Central memory CD4-positive, alpha-beta T cell (primary cell): ENCODE measurements at regions not wholly inside any gene's neighbourhood (a gene's known extent, or its start where the extent isn't known, plus 50 kb on each side); places are given as distances from the start of the nearest gene placed in this dataset.
"Not testable (repeated sequence)": the region's sequence is repeated elsewhere in the genome, so short reads cannot be mapped to it uniquely, and the experiment has no call there.

Source experiments
- DNase-seq: peaks from one replicate; pipeline ENCODE4 v3.0.0; 2022

DNA sequence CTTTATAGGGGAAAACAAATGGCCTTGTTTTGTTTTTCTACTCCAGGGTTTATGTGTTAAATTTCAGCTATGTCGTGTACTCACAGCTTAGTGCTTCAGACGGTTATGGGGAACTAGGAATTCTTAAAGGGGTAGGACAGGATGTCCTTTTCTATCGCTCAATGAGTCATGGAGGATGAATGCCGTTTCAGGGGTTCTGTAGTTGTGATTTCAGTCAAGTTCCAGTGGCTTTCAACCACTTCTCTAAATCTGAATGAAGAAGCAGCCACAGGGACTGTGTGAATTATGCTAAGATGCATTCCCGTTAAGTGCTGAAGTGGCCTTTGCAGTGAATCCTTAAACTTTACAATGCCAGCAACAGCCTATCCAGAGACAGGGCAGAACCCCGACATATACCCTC, 1231.7 kb upstream of the ZEB2 start:
- DNase-seq: no peak

- DNase-seq: no peak
Measured at GRCh38 chr2:145751155-145751554, 1231.2 kb upstream of the ZEB2 start.

GRCh38 chr2:145750612-145751011, 1230.7 kb upstream of the ZEB2 start:
- DNase-seq: no peak

GRCh38 chr2:145750144-145750543, 1230.2 kb upstream of the ZEB2 start:
- DNase-seq: no peak

GRCh38 chr2:145749556-145749955, 1229.6 kb upstream of the ZEB2 start:
- no peak for DNase-seq

GRCh38 chr2:145748927-145749326, 1229.0 kb upstream of the ZEB2 start:
- DNase-seq: no peak

DNA sequence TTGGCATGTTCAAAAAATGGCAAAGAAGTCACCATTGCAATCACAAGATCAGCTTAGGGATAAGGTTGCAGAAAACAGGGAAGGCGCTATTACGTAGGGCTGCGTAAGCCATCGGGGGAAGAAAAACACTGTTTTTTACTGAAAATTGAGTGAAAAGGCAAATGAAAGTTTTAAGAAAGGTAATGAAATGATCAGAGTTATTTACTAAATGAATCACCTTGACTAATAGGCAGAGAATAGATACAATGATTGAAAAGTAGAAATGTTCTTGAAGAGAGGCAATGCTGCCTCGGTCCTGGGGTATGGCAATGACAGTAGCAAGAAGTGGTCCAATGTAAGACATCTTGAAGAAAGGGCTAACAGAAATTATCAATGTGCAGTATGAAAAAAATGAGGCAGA, 1227.8 kb upstream of the ZEB2 start:
- DNase-seq: no peak

- not testable (repeated sequence) for DNase-seq
Measured at GRCh38 chr2:145745387-145745721, 1225.4 kb upstream of the ZEB2 start.

GRCh38 chr2:145744541-145745386, 1224.8 kb upstream of the ZEB2 start:
- no peak for DNase-seq

GRCh38 chr2:145743011-145743410, 1223.1 kb upstream of the ZEB2 start:
- DNase-seq: no peak

GRCh38 chr2:145741636-145742035, 1221.7 kb upstream of the ZEB2 start:
- no peak for DNase-seq

DNA sequence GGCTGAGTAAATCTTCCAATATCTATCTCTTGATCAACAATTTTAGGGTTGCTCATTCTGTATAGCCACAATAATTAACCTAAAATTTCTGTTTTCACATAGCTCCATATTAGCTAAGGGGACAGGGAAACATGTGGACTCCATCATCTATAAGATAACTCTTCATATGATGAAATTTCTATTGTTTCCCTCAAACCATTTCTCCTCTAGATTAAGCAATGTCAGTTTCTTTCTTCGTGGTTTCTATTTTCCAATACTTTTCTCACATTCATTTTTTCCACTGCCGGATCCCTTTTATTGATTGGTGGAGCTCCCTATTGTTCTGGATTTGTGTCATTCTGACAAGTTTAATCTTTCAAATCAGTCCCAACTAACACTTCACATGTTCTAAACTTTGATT, 1221.3 kb upstream of the ZEB2 start:
- DNase-seq: no peak

DNA sequence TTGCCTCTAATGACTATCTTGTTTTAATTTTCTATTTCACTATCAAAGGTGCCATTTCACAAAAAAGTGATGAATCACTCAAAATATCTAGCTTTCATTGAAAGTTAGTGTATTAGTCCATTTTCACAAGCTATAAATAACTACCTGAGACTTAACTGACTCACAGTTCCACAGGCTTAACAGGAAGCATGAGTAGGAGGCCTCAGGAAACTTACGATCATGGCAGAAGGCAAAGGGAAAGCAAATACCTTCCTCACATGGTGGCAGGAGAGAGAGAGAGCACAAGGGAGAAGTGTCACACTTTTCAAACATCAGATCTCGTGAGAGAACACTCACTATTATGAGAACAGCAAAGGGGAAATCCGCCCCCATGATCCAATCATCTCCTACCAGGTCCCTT, 1220.4 kb upstream of the ZEB2 start:
- no peak for DNase-seq

DNA sequence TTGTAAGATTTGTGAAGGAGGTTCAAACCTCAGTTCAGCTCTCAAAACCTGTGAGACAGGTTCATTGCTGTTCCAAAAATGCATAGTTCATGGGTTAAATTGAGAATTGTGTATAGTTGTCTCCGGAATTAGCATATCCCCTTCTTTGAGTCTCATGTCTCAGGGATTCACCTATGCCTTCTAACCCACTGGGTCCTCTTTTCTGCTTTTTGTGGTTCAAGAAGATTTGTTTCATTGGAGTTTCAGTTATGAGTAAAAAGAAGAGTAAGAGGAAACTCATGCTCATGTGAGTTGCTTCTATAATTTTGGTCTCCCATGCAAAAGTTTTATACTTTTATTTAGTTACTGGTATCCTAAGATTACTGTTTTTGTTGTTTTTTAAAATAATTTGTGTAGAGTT, 1219.8 kb upstream of the ZEB2 start:
- DNase-seq: no peak

DNA sequence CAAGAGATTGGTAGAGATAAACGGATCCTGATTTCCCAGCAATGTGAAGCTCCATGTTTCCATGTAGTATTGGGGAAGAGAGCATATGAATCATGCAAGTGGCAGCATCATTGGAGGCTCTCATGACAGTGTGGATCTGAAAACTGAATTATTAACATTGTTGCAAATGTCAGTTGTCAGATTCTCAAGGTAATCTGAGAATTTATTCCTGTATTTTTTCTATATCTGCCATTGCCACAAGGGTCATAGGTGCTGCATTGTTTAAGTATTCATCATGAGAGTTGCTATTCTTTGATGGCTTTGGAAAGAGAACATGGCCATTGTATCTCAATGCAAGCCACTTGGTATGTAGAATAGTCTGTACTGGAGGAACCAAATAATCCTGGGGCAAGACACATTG, 1217.0 kb upstream of the ZEB2 start:
- no peak for DNase-seq

DNA sequence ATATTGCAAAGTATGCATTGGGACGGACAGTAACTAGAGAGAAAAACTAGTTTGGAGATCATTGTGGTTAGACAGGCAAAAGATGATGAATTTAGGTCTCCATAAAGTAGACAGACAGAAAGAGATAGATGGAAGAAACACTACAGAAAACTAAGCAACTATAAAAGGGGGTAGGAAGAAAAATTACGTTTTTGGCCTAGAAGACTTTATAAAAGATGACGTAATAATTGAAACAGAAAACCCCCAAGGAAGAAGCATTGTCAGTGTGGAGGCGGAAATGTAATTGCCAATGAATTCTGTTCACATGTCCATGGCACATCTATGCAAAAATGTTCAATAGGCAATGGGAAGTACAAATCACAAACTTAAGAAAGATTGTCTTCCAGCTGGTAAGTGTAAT, 1211.5 kb upstream of the ZEB2 start:
- DNase-seq: no peak

DNA sequence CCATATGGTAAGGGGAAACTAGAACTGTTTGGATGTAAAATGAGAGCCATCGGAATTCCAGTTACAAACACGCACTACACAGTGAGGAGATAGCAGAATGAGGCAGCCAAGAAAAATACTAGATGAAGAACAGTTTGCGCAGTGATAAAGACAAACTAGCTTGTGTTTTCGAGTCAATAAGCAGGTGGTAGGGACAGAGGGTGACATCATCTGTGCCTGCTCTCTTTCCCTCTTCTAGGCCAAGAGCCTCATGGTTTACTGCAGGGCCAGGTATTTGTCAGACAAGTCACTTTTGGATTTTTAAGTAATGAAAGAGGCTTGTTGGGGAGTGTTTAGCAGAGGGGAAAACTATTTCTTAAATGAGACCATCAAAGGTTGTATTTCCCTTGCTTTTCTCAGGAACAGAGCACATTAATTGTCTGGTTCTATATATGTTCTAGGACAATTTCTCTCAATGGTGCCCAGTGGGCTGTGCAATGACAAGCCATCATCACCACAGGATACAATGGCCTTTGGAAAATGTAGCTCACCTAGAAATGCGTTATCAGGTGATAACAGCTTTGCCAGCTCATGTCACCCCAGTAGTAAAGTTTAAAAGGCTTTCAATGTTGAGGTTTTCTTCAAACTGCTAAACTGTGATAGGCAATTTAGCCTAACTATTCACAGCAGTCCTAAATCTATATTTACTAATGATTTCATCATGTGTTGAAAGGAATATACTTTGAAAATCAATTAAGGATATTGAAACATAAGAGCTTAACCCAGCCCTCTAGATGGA, 1210.3 kb upstream of the ZEB2 start:
- no peak for DNase-seq

DNA sequence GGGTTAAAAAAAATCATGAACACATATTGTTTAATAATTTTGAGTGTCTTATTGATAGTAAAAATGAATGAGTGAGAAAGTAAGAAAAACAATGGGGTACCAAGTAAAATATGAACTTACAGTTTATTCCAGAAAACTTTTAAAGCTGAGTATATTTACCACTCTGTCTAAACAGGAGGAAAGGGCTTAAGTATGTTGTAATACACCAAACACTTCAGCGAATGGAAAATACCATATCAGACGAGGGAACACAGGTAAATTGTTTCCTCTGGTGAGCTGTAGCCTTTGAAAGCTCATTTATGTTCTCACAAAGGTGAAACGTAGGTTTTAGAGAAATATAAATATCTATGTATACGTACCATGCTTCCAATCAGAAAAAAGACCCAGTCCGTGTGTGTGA, 1209.6 kb upstream of the ZEB2 start:
- no peak for DNase-seq

GRCh38 chr2:145728511-145728910, 1208.6 kb upstream of the ZEB2 start:
- no peak for DNase-seq

DNA sequence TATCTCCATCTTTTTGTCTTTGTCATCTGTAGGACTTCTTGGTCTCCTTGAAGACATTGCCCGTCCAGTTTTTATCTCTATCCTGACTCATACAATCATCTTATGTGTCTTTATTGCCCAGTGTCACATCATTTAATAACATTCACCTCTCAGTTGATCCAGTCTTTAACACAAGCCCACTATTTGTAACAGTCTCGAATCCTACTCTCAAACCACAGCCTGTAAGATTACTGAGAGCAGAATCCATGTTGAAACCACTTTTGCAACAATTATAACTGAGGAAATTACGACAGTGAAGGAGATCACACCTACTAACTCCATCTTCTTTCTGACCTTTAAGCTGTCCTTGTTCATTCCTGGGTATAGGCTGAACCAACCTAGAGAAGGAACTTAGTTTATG, 1206.0 kb upstream of the ZEB2 start:
- DNase-seq: no peak

- DNase-seq: no peak
Measured at GRCh38 chr2:145724311-145724898, 1204.5 kb upstream of the ZEB2 start.

- no peak for DNase-seq
Measured at GRCh38 chr2:145723872-145724271, 1204.0 kb upstream of the ZEB2 start.

GRCh38 chr2:145721681-145722080, 1201.8 kb upstream of the ZEB2 start:
- no peak for DNase-seq

DNA sequence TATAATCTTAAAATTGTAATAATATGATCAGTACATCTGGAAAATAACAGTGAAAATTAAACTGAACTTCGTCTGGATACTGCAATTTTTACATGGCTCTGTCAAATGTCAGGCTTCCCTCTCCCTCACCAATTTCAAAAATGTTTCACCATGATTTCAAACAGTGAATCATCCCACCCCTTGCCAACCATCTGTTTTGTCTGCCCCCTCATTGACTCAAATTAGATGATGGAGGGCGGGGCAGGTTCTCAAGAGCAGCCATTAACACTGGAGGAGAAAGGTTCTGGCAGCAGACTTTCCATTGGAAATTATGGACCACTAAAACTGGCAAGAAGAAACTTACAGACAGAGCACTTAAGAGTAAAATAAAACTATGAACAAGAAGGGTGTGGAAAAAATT, 1195.7 kb upstream of the ZEB2 start:
- no peak for DNase-seq
